Ramos (cell line): ENCODE measurements at regions not wholly inside any gene's neighbourhood (a gene's known extent, or its start where the extent isn't known, plus 50 kb on each side); places are given as distances from the start of the nearest gene placed in this dataset.

Experiments
- in situ Hi-C: fragments of 300-500 bp; cut with MboI; formaldehyde crosslinking; loops from one replicate; pipeline ENCODE4 v1.14.3; 2022; ENCODE audit warnings: low sequenced_read_pairs; ENCODE audit not compliant: unreplicated experiment

- in situ Hi-C loops: no loop called here
These were observed 614.3 kb upstream of the ARRDC4 start for GRCh38 chr15:97346221-97346620.

GRCh38 chr15:97350813-97351212, 609.7 kb upstream of the ARRDC4 start:
- in situ Hi-C loops: no loop called here

- in situ Hi-C loops: no loop called here
These were observed 577.0 kb upstream of the ARRDC4 start for GRCh38 chr15:97383516-97383915.

GRCh38 chr15:97386940-97387339, 573.6 kb upstream of the ARRDC4 start:
- in situ Hi-C loops: no loop called here

GRCh38 chr15:97401195-97401594, 559.3 kb upstream of the ARRDC4 start:
- in situ Hi-C loops: no loop called here

- in situ Hi-C loops: no loop called here
These were observed 558.5 kb upstream of the ARRDC4 start for GRCh38 chr15:97401970-97402369.

- in situ Hi-C loops: no loop called here
These were observed 553.7 kb upstream of the ARRDC4 start for GRCh38 chr15:97406841-97407240.

GRCh38 chr15:97410897-97411575, 549.5 kb upstream of the ARRDC4 start:
- in situ Hi-C loops: no loop called here

GRCh38 chr15:97420130-97420529, 540.4 kb upstream of the ARRDC4 start:
- in situ Hi-C loops: no loop called here

- in situ Hi-C loops: no loop called here
These were observed 534.9 kb upstream of the ARRDC4 start for GRCh38 chr15:97425596-97425995.

GRCh38 chr15:97443101-97443500, 517.4 kb upstream of the ARRDC4 start:
- in situ Hi-C loops: no loop called here

- in situ Hi-C loops: no loop called here
These were observed 514.4 kb upstream of the ARRDC4 start for GRCh38 chr15:97446138-97446537.

GRCh38 chr15:97456521-97457202, 503.8 kb upstream of the ARRDC4 start:
- in situ Hi-C loops: no loop called here

- in situ Hi-C loops: no loop called here
These were observed 503.2 kb upstream of the ARRDC4 start for GRCh38 chr15:97457203-97457847.

- in situ Hi-C loops: no loop called here
These were observed 500.7 kb upstream of the ARRDC4 start for GRCh38 chr15:97459771-97460170.

GRCh38 chr15:97461226-97461625, 499.3 kb upstream of the ARRDC4 start:
- in situ Hi-C loops: no loop called here

- in situ Hi-C loops: no loop called here
These were observed 496.8 kb upstream of the ARRDC4 start for GRCh38 chr15:97463696-97464095.

- in situ Hi-C loops: no loop called here
These were observed 490.1 kb upstream of the ARRDC4 start for GRCh38 chr15:97470417-97470816.

- in situ Hi-C loops: no loop called here
These were observed 486.9 kb upstream of the ARRDC4 start for GRCh38 chr15:97473627-97474026.

- in situ Hi-C loops: no loop called here
These were observed 480.5 kb upstream of the ARRDC4 start for GRCh38 chr15:97479957-97480356.

GRCh38 chr15:97482521-97482920, 478.0 kb upstream of the ARRDC4 start:
- in situ Hi-C loops: no loop called here

GRCh38 chr15:97483232-97483631, 477.3 kb upstream of the ARRDC4 start:
- in situ Hi-C loops: no loop called here
